ENCODE measurements at regions not wholly inside any gene's neighbourhood (a gene's known extent, or its start where the extent isn't known, plus 50 kb on each side); places are given as distances from the start of the nearest gene placed in this dataset.
"Not testable (repeated sequence)": the region's sequence is repeated elsewhere in the genome, so short reads cannot be mapped to it uniquely, and the experiment has no call there.

GRCh38 chr4:30869387-30869786, 149.2 kb downstream of the PCDH7 start:
- not testable (repeated sequence) for DNase-seq

- peak in 9 of 58 donors; percentile 1 to 54 (median 12) for DNase-seq
These were observed 150.3 kb downstream of the PCDH7 start for GRCh38 chr4:30870513-30870912.

DNA sequence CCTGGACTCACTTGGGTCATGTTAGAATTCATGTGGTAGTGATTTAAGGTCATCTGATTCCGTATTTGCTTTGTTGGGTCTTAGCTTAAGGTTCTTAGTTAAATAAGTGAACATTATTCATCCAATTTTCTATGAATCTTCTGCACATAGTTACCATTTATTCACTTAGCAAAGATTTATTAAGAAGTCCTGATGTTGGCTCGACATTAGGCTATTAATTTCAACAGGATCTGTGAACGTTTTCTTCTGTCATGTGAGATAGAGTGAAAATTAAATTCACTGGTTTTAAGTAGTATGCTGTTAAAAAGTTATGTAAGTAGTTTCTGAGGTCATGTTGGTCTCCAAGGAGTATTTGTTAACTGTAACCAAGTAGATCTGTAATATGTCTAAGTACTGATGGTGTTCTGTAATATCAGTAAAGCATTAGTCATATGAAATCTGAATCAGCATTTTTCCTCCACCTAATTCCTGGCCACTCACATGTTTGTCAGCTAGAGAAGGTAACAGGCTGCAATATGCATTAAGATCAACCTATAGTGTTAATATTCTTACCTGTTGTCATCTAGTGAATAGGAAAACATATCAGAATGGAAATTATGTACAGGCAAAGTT, 155.6 kb downstream of the PCDH7 start:
- no peak for DNase-seq

DNA sequence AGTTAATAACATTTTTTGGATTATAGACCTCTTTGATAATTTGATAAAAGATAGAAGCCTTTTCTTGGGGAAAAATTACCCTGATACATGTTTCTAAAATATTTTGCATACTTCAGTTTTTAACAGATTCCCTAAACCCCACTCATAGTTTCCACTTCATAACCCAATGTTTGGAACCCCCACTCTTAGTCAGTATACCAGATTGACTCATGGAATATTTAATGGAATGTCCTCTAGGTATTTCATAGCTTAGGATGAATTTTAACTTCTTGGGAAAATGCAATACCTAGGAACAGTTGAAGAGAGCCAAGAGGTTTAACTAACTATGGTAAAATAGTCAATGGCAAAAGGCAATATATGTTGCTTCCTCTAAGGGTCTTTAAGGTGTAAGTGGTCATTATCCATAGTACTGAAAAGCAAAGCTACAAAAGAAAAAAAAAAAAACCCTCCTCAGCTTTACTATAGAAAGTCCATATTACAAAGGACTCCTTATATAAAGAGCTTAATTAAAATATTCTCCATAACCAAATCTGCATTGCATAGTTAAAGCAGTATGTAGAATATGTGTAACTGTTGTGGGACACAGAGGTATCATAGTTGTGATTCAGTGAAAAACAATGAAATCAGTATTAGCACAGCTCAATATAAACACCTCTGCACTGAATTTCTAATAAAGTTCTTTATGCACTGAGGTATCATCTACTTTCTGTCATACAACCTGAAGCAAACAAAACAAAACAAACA, 159.9 kb downstream of the PCDH7 start:
- no peak for DNase-seq

DNA sequence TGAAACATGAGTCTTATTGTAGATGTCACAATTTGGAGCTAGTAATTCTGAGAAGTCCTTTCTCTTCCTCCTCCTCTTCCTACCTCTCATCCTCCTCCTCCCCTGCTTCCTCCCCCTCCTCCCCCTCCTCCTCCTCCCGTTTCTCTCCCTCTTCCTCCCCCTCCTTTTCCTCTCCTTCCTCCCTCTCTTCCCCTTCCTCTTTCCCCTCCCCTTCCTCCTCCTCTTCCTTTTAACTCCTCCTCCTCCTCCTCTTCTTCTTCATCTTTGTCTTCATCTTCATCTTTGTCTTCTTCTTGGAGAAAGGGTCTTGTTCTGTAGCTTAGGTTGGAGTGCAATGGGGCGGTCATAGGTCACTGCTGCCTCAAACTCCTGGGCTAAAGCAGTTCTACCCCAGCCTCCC, 161.8 kb downstream of the PCDH7 start:
- no peak for DNase-seq

DNA sequence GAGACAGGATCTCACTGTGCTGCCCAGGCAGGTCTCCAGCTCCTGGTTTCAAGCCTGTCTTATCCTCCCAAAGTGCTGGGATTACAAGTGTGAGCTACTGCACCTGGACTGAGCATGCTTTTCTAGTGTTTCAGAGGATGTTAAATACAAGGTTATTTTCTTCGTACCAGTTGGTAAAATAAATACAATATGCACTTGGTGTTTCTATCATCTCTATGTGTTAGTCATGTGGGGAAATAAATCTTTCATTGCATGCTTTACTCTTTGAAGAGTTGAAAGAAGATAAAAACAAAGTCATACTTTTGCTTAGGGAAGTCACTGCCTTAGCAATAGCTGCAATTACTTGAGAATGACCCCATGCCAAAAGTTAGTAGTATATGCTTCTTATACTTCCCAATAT, 162.3 kb downstream of the PCDH7 start:
- DNase-seq, result no peak

DNA sequence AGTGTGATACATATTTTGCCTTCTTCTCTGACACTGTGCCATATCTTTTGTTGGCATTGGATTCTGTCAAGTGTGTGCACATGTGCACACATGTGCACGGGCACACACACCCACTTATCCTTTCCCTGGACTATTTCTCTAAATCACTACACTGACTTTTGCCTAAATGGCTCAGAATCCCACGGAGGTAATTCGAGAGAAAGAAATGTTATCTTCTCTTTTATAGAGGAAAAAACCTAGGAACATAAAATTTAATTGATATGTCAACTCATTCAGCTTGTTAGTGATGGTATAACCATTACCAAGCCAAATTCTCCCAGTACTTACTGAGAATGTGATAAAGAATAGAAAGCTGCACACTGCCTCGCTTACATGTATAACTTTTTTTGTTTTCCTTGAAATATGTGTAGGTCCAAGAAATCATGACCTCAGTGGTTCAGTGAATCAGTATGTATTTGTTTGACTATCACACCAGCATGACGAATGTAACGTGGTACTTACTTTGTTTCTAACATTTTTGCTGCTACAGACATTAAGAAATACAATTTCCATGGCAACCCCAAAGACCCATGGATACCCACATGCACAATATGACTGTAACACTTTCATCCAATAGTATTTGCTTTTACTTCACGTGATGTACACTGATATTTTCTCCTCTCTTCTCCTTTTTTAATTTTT, 163.0 kb downstream of the PCDH7 start:
- no peak for DNase-seq

- DNase-seq, result no peak
These were observed 181.6 kb downstream of the PCDH7 start for GRCh38 chr4:30901461-30902451.

GRCh38 chr4:30903502-30904214, 183.5 kb downstream of the PCDH7 start:
- no peak for DNase-seq

GRCh38 chr4:30904215-30904555, 184.0 kb downstream of the PCDH7 start:
- no peak for DNase-seq

GRCh38 chr4:30904588-30904987, 184.4 kb downstream of the PCDH7 start:
- DNase-seq, result no peak

- no peak for DNase-seq
These were observed 192.0 kb downstream of the PCDH7 start for GRCh38 chr4:30912098-30912714.

DNA sequence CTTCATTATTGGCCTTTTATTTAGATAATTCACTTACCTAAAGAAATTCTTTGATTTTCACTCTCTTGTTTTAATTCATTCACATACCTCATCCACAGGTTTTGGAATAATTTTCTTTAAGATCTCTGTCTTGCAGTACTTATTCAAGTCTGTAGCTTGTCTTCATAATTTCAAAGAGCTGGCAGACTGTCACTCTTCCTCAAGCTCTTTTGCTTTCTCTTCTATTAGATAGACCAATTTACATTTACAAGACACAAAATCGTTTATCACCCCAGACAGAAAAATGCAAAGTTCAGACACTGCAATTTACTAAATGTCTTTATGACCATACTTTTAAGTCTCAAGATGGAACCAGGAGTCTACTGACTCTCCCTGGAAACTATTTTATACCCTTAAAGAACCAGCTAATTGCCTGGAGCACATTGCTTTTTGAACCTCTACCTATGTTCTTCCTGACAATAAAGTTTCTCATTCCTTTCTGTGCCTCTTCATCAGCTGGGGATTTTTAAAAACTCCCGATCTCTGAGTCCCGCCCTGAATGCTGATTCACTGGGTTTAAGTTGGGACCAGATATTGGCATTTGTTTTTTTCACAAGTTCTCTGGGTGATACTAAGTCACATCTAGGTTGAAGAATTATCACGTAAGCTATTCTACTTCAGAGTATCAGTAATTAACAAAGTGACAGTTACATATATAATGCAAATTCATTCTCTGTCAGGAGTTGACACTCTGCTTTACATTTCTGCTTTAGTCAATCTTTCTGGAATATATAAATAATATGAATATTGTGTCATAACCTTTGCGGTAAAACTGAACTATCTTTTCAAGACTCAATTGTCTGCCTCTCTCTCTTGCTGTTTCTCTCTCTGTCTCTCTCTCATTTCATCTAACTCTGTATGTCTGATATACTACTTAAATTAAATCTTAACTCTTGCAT, 196.4 kb downstream of the PCDH7 start:
- DNase-seq, result no peak

DNA sequence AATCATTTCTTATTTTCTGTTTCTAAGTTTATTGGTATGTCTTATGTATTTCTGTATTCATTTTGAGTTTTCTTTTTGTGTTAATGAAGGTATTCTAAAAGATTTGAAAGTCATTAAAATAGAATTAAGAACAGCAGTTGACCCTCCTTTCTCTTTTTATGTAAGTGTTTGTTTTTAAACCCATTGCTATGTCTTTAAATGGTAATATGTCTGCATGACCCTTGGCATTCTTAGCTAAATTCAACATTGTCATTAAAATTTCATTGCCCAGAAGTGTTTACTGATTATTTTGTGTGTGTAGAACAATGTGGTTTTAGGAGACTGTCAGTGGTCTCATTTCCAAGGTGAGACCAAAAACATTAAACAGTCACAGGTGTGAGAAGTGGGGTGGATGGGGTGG, 197.8 kb downstream of the PCDH7 start:
- DNase-seq, result no peak

- no peak for DNase-seq
These were observed 199.3 kb downstream of the PCDH7 start for GRCh38 chr4:30919458-30919857.

GRCh38 chr4:30920043-30920442, 199.9 kb downstream of the PCDH7 start:
- no peak for DNase-seq

- DNase-seq, result no peak
These were observed 202.5 kb downstream of the PCDH7 start for GRCh38 chr4:30922625-30923024.

DNA sequence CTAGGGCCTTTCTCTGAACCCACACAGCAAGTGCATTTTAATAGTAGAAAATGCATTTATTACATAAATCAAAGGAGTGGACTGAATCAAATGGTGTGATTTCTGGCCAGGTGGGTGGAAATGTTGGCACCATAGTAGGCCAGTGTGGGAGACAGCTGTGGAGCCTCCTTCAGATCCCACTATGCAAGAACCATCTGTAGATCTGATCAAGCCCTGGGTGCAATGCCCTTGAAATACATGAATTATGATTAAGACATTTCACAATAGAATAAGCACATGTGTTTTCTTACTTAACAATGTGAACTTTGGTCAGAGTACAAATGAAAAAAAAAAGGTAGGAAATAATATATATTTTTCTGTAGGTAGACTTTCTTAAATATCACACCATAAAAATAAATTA, 204.3 kb downstream of the PCDH7 start:
- peak in 1 of 58 donors; percentile 2 for DNase-seq

DNA sequence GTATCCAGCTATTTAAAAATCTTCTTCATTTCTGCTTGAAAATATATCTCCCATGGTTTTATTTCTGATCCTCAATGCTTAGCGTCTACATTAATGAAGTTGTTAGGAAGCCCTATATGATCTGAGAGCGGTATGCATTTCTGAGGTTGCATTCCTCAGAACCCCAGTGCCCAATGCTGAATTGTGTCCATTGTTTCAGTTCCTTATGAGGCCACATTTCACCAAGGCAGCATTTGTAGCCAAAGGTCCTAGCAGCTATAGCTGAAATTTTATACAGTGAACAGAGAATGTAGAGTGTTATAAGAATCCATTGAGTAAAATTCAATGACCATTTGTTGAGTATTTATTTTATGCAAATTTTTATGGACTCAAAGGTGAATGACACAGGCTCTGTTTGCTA, 209.5 kb downstream of the PCDH7 start:
- no peak for DNase-seq
